IMR-90 (cell line): ENCODE measurements at regions not wholly inside any gene's neighbourhood (a gene's known extent, or its start where the extent isn't known, plus 50 kb on each side); places are given as distances from the start of the nearest gene placed in this dataset.

ENCODE experiments used
- ATAC-seq: fragments of 200-7000 bp; cut with Tn5 transposase; 2 replicates; pipeline ENCODE4 v1.9.1; 2020; ENCODE audit warnings: low read depth, mild to moderate bottlenecking, moderate library complexity
- BruUV-seq: library from RNA; stranded (reverse); fragments of 400-500 nt; replicated peaks from 2 replicates; lab custom pipeline; 2021; lab: Mats Ljungman, UMichigan
- CTCF ChIA-PET: fragments of 300-600 bp; formaldehyde crosslinking; extraction: SDS; loops from one replicate; lab custom pipeline; 2021; ENCODE audit warnings: antibody characterized with exemption; lab: Yijun Ruan, JAX
- POLR2A ChIA-PET: fragments of 300-600 bp; sonication (Branson Sonifier 250); formaldehyde crosslinking; loops from one replicate; lab custom pipeline; 2022; ENCODE audit warnings: antibody characterized with exemption; ENCODE audit not compliant: unreplicated experiment; lab: Charles Lee
- DNase-seq: peaks from one replicate; pipeline ENCODE4 v3.0.0; 2013
- H2AFZ ChIP-seq: replicated peaks from 2 replicates; pipeline ENCODE3; 2013; ENCODE audit warnings: low read length, mild to moderate bottlenecking; ENCODE audit not compliant: poor library complexity
- H2AK5ac ChIP-seq: 2 replicates; pipeline ENCODE4 v1.6.1; 2013; ENCODE audit warnings: low read depth, low read length, inconsistent platforms
- H2AK9ac ChIP-seq: replicated peaks from 2 replicates; pipeline ENCODE3; 2013; ENCODE audit warnings: mild to moderate bottlenecking, low read depth, low read length, moderate library complexity; ENCODE audit not compliant: poor library complexity
- H2BK120ac ChIP-seq: 2 replicates; pipeline ENCODE4 v1.6.1; 2013; ENCODE audit warnings: low read depth, low read length, inconsistent platforms
- H2BK15ac ChIP-seq: 3 replicates; pipeline ENCODE4 v1.6.1; 2013; ENCODE audit warnings: low read depth, low read length, inconsistent platforms
- H2BK20ac ChIP-seq: 2 replicates; pipeline ENCODE4 v1.6.1; 2013; ENCODE audit warnings: low read depth, mild to moderate bottlenecking, inconsistent platforms, low read length, moderate library complexity
- H2BK5ac ChIP-seq: 2 replicates; pipeline ENCODE4 v1.6.1; 2013; ENCODE audit warnings: mild to moderate bottlenecking, low read depth, low read length, inconsistent platforms; ENCODE audit not compliant: poor library complexity, severe bottlenecking
- H3K14ac ChIP-seq: replicated peaks from 2 replicates; pipeline ENCODE4 v1.6.1; 2013; ENCODE audit warnings: low read depth, low read length, inconsistent platforms
- H3K18ac ChIP-seq: 2 replicates; pipeline ENCODE4 v1.6.1; 2013; ENCODE audit warnings: low read depth, low read length, control low read depth
- H3K23ac ChIP-seq: 2 replicates; pipeline ENCODE4 v1.6.1; 2013; ENCODE audit warnings: low read depth, low read length, inconsistent platforms
- H3K27ac ChIP-seq: 2 replicates; pipeline ENCODE4 v1.5.1; 2013; ENCODE audit warnings: mild to moderate bottlenecking, control low read depth, low read length; ENCODE audit not compliant: insufficient read depth
- H3K27me3 ChIP-seq: 2 replicates; pipeline ENCODE4 v1.6.1; 2013; ENCODE audit warnings: low read length; ENCODE audit not compliant: control insufficient read depth, insufficient read depth
- H3K36me3 ChIP-seq: 2 replicates; pipeline ENCODE4 v1.6.1; 2013; ENCODE audit warnings: low read length, mixed read lengths; ENCODE audit not compliant: control insufficient read depth, insufficient read depth
- H3K4ac ChIP-seq: 2 replicates; pipeline ENCODE4 v1.6.1; 2013; ENCODE audit warnings: low read depth, low read length, inconsistent platforms
- H3K4me1 ChIP-seq: 2 replicates; pipeline ENCODE4 v1.6.1; 2013; ENCODE audit warnings: low read length, mixed read lengths; ENCODE audit not compliant: control insufficient read depth, insufficient read depth
- H3K4me2 ChIP-seq: 2 replicates; pipeline ENCODE4 v1.6.1; 2013; ENCODE audit warnings: low read depth, mild to moderate bottlenecking, control low read depth, low read length, moderate library complexity
- H3K4me3 ChIP-seq: 2 replicates; pipeline ENCODE4 v1.5.1; 2013; ENCODE audit warnings: low read depth, mild to moderate bottlenecking, control low read depth, low read length, moderate library complexity; ENCODE audit not compliant: insufficient read depth
- H3K56ac ChIP-seq: 2 replicates; pipeline ENCODE4 v1.6.1; 2013; ENCODE audit warnings: low read length, inconsistent platforms; ENCODE audit not compliant: insufficient read depth; ENCODE audit errors: extremely low read depth
- H3K79me1 ChIP-seq, 2 experiments: 2 replicates each; pipeline ENCODE4 v1.6.1; 2013; ENCODE audit warnings: low read length in 2 of 2, inconsistent platforms in 1 of 2, low read depth in 1 of 2
- H3K9ac ChIP-seq: 2 replicates; pipeline ENCODE4 v1.6.1; 2013; ENCODE audit warnings: low read depth, low read length, control low read depth
- H3K9me1 ChIP-seq: 2 replicates; pipeline ENCODE4 v1.6.1; 2013; ENCODE audit warnings: low read length, inconsistent platforms; ENCODE audit not compliant: insufficient read depth
- H3K9me3 ChIP-seq: 2 replicates; pipeline ENCODE4 v1.6.1; 2013; ENCODE audit warnings: low read length; ENCODE audit not compliant: control insufficient read depth, insufficient read depth
- H4K20me1 ChIP-seq: 2 replicates; pipeline ENCODE4 v1.6.1; 2013; ENCODE audit warnings: low read length, inconsistent platforms; ENCODE audit not compliant: insufficient read depth
- H4K5ac ChIP-seq: 2 replicates; pipeline ENCODE4 v1.6.1; 2013; ENCODE audit warnings: mild to moderate bottlenecking, low read depth, low read length, control low read depth
- H4K8ac ChIP-seq, 2 experiments: 2 replicates each; pipeline ENCODE4 v1.6.1; 2013; ENCODE audit warnings: low read depth in 2 of 2, low read length in 2 of 2, control low read depth in 1 of 2, inconsistent platforms in 1 of 2
- H4K91ac ChIP-seq: 2 replicates; pipeline ENCODE4 v1.6.1; 2013; ENCODE audit warnings: low read depth, low read length, inconsistent platforms; ENCODE audit not compliant: insufficient read depth
- BHLHE40 ChIP-seq: fragments of 150-350 bp; IDR thresholded peaks from 2 replicates; pipeline ENCODE4 v1.6.1; 2016; ENCODE audit warnings: mild to moderate bottlenecking, low read depth, low read length
- CEBPB ChIP-seq: IDR thresholded peaks from 2 replicates; pipeline ENCODE4 v1.6.1; 2012; ENCODE audit warnings: low read depth, low read length, improper control_type of control experiment
- CHD1 ChIP-seq: IDR thresholded peaks from 2 replicates; pipeline ENCODE4 v1.6.1; 2012; ENCODE audit warnings: low read depth, low read length, improper control_type of control experiment
- CTCF ChIP-seq: conservative IDR thresholded peaks from 2 replicates; pipeline ENCODE4 v1.5.1; 2012; ENCODE audit warnings: mild to moderate bottlenecking, low read depth, low read length, improper control_type of control experiment
- ELK1 ChIP-seq: fragments of 150-350 bp; IDR thresholded peaks from 2 replicates; pipeline ENCODE4 v1.6.1; 2016; ENCODE audit warnings: low read depth, mild to moderate bottlenecking, low read length, moderate library complexity, borderline replicate concordance
- FOS ChIP-seq: fragments of 150-350 bp; IDR thresholded peaks from 2 replicates; pipeline ENCODE4 v1.6.1; 2016; ENCODE audit warnings: low read depth, low read length
- MAFK ChIP-seq: IDR thresholded peaks from 2 replicates; pipeline ENCODE4 v1.6.1; 2012; ENCODE audit warnings: low read depth, low read length, improper control_type of control experiment
- MAZ ChIP-seq: IDR thresholded peaks from 2 replicates; pipeline ENCODE4 v1.6.1; 2012; ENCODE audit warnings: low read depth, mild to moderate bottlenecking, low read length, improper control_type of control experiment, moderate library complexity, borderline replicate concordance
- MXI1 ChIP-seq: IDR thresholded peaks from 2 replicates; pipeline ENCODE4 v1.6.1; 2012; ENCODE audit warnings: low read depth, mild to moderate bottlenecking, low read length, moderate library complexity, borderline replicate concordance
- NFE2L2 ChIP-seq: fragments of 150-350 bp; IDR thresholded peaks from 2 replicates; pipeline ENCODE4 v1.6.1; 2016; ENCODE audit warnings: low read depth, mild to moderate bottlenecking, low read length
- POLR2A ChIP-seq: IDR thresholded peaks from 2 replicates; pipeline ENCODE4 v1.6.1; 2012; ENCODE audit warnings: mild to moderate bottlenecking, low read depth, low read length
- RAD21 ChIP-seq: IDR thresholded peaks from 2 replicates; pipeline ENCODE4 v1.6.1; 2012; ENCODE audit warnings: low read length, improper control_type of control experiment
- RCOR1 ChIP-seq: IDR thresholded peaks from 2 replicates; pipeline ENCODE4 v1.6.1; 2012; ENCODE audit warnings: mild to moderate bottlenecking, low read length, improper control_type of control experiment; ENCODE audit not compliant: insufficient replicate concordance
- RFX5 ChIP-seq: IDR thresholded peaks from 2 replicates; pipeline ENCODE4 v1.8.0; 2012; ENCODE audit warnings: low read depth, mild to moderate bottlenecking, low read length, moderate library complexity
- SMC3 ChIP-seq: fragments of 150-350 bp; IDR thresholded peaks from 2 replicates; pipeline ENCODE4 v1.6.1; 2016; ENCODE audit warnings: low read depth, mild to moderate bottlenecking, antibody characterized with exemption, low read length, moderate library complexity
- USF2 ChIP-seq: fragments of 150-350 bp; IDR thresholded peaks from 2 replicates; pipeline ENCODE4 v1.6.1; 2017; ENCODE audit warnings: mild to moderate bottlenecking, antibody characterized with exemption, low read length, low read depth
- WGBS, 2 experiments: methylation state at CpG; one replicate each; pipeline versions ENCODE4 v1.1.5 to v1.1.7; 2013; ENCODE audit warnings: missing lambda C conversion rate in 2 of 2; ENCODE audit not compliant: insufficient read length in 1 of 2; ENCODE audit errors: extremely low coverage in 2 of 2; 5-methylcytosine and 5-hydroxymethylcytosine counted together
- dilution Hi-C: fragments of 300-500 bp; cut with HindIII; formaldehyde crosslinking; loops from one replicate; pipeline ENCODE4 v1.14.3; 2018; ENCODE audit warnings: low sequenced_read_pairs; ENCODE audit not compliant: unreplicated experiment
- in situ Hi-C: fragments of 300-500 bp; cut with MboI; formaldehyde crosslinking; loops from 3 replicates; pipeline ENCODE4 v1.14.3; 2019; ENCODE audit warnings: low sequenced_read_pairs, inconsistent platforms, mixed read lengths
- intact Hi-C: fragments of 100-400 bp; cut with micrococcal nuclease; formaldehyde crosslinking; loops from 2 replicates; pipeline ENCODE4 v1.10.0; 2022

DNA sequence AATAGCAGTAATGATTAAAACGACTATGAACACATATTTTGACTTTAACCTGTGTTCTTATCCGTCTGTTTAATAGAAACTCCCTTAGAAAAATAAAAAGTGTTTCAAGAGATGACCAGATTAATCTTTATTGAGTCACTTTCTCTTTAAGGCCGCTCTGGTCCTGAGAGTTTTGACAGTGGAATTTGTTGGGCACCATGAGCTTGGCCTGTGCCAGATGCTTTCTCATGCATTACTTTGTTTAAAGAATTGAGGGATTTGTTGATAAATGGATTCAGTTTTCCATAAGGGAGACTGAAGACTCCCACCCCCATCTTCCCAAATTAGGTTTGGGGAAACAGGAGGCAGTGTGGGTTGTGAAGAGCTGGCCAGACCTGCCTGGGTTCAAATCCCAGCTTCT is 53.2 kb upstream of the ALX4 start:
- dilution Hi-C loops: no loop called here
- WGBS, 2 experiments: no CpG with 5 or more reads among the region's 3 CpGs
- CTCF ChIA-PET: no interaction called here

More for the DNA sequence above, 53.2 kb upstream of the ALX4 start:
- TF ChIP-seq NFE2L2: no peak
- no peak for TF ChIP-seq CTCF
- TF ChIP-seq RCOR1: no peak
- no peak for TF ChIP-seq MAFK
- no peak for TF ChIP-seq CEBPB
- no peak for TF ChIP-seq USF2
- no peak for TF ChIP-seq RAD21
- no peak for TF ChIP-seq MXI1
- TF ChIP-seq CHD1: no peak
- no peak for TF ChIP-seq MAZ
- no peak for TF ChIP-seq SMC3
- no peak for TF ChIP-seq ELK1
- TF ChIP-seq RFX5: no peak
- TF ChIP-seq POLR2A: no peak
- TF ChIP-seq FOS: no peak
- no peak for TF ChIP-seq BHLHE40
- no peak overlapping the region for H3K56ac ChIP-seq
- no TSS peak for BruUV-seq
- no peak overlapping the region for H2AFZ ChIP-seq
- no peak overlapping the region for H3K4me3 ChIP-seq
- H3K9me3 ChIP-seq: no peaks in the 10 kb centered on the region; the same call in 1 of the 2 replicates
- no peak overlapping the region for H3K14ac ChIP-seq
- no peak overlapping the region for H2BK15ac ChIP-seq
- no peak overlapping the region for H2BK120ac ChIP-seq
- H2AK5ac ChIP-seq: no peak overlapping the region
- POLR2A ChIA-PET: no interaction called here
- no peak overlapping the region for H2AK9ac ChIP-seq
- no peaks in the 10 kb centered on the region for H3K4me1 ChIP-seq
- H4K91ac ChIP-seq: no peak overlapping the region
- no peak overlapping the region for H3K23ac ChIP-seq
- ATAC-seq: no peak
- no peak overlapping the region for H2BK5ac ChIP-seq
- intact Hi-C loops: no loop called here
- peaks cover 57% of the 10 kb centered on the region for H3K27me3 ChIP-seq
- no peak overlapping the region for H4K5ac ChIP-seq
- no peaks in the 10 kb centered on the region for H4K20me1 ChIP-seq
- no peak overlapping the region for H3K9ac ChIP-seq
- no peaks in the 10 kb centered on the region for H3K79me1 ChIP-seq
- H3K18ac ChIP-seq: no peak overlapping the region
- H3K9me1 ChIP-seq: no peaks in the 10 kb centered on the region
- no peak overlapping the region for H4K8ac ChIP-seq
- H3K4me2 ChIP-seq: no peak overlapping the region
- no peak overlapping the region for H3K27ac ChIP-seq
- in situ Hi-C loops: no loop called here
- DNase-seq: no peak
- no peak overlapping the region for H3K4ac ChIP-seq
- no peak overlapping the region for H2BK20ac ChIP-seq
- H3K36me3 ChIP-seq: no peaks in the 10 kb centered on the region
